ENCODE measurements at regions not wholly inside any gene's neighbourhood (a gene's known extent, or its start where the extent isn't known, plus 50 kb on each side); places are given as distances from the start of the nearest gene placed in this dataset.

GRCh38 chr5:29161399-29162291 is 2031.8 kb upstream of the CDH6 start:
- no peak for TF ChIP-seq CTCF (IDR thresholded peaks at IDR 0.05)
- no peak for TF ChIP-seq POLR2AphosphoS5 (IDR thresholded peaks at IDR 0.05)
